ENCODE measurements at regions not wholly inside any gene's neighbourhood (a gene's known extent, or its start where the extent isn't known, plus 50 kb on each side); places are given as distances from the start of the nearest gene placed in this dataset.
"Not testable (repeated sequence)": the region's sequence is repeated elsewhere in the genome, so short reads cannot be mapped to it uniquely, and the experiment has no call there.

DNA sequence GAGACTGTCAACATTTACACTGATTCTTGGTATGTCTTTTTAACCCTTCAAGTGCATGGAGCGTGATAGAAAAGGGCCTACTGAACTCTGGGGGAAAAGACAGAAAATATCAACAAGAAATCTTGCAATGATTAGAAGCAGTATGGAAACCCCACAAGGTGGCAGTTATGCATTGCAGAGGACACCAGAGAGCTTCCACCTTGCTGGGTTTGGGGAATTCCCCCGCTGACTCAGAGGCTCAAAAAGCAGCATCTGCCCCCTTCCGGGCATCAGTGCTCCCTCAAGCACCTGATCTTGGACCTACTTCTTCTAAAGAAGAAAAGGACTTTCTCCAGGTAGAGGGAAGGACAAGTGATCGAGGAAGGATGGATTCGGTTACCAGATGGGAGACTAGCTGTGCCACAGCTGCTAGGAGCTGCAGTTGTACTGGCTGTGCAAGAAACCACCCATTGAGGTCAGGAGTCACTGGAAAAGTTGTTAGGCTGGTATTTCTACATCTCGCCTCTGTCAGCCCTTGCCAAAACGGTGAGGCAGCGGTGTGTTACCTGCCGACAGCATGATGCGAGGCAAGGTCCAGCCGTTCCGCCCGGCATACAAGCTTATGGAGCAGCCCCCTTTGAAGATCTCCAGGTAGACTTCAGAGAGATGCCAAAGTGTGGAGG is 102.8 kb upstream of the OSBPL11 start:
- peak; percentile 33 for DNase-seq (ENCODE audit: low read depth)

DNA sequence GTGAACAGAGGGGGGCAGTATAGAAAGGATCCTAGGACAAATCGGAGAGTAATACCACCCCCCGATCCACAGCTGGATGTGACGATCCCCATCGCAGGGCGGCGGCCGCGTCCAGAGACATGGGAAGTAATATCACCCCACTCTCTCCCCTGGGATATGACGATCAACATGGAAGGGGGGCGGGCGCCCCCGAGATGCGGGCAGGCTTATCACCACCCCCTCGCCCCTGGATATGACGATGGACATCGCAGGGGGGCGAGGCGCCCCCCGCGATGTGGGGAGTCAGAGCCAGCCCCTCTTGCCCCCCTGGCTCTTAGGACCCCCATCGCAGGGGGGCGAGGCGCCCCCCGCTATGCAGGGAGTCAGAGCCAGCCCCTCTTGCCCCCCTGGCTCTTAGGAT is 120.4 kb upstream of the OSBPL11 start:
- no peak for DNase-seq (ENCODE audit: low read depth)

DNA sequence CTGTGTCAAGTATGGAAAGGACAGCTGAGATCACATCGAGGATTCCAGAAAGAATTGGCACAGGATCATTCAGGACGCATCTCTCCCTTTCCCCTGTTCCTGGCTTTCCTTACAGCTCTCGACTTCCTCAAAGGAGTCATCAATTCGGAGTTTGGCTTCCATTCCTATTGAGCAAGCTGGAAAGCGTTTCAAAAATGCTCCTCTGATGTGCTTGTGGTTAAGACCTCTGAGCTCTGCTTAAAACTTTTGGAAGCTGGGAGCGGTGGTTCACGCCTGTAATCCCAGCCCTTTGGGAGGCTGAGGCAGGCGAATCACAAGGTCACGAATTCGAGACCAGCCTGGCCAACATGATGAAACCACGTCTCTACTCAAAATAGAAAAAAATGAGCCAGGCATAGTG is 136.9 kb upstream of the OSBPL11 start:
- peak; percentile 17 for DNase-seq (ENCODE audit: low read depth)

DNA sequence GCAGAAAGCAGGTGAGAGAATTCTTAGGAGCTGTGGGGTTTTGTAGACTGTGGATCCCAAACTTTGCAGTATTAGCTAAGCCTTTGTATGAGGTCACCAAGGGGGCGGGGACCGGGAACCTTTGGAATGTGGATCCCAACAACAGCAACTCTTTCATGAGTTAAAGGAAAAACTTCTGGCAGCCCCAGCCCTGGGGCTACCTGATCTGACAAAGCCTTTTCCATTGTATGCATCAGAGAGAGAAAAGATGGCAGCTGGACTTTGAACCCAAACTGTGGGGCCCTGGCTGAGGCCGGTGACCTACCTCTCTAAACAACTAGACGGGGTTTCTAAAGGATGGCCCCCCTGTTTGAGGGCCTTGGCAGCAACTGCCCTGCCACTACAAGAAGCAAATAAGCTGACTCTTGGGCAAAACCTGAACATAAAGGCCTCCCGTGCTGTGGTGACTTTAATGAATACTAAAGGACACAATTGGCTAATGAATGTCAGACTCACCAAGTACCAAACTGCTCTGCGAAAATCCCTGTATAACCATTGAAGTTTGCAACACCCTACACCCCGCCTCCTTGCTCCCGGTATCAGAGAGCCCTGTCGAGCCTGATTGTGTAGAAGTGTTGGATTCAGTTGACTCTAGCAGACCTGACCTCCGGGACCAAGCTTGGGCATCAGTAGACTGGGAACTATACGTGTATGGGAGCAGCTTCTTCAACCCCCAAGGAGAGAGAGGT is 146.9 kb upstream of the OSBPL11 start:
- not testable (repeated sequence) for DNase-seq (ENCODE audit: low read depth)

DNA sequence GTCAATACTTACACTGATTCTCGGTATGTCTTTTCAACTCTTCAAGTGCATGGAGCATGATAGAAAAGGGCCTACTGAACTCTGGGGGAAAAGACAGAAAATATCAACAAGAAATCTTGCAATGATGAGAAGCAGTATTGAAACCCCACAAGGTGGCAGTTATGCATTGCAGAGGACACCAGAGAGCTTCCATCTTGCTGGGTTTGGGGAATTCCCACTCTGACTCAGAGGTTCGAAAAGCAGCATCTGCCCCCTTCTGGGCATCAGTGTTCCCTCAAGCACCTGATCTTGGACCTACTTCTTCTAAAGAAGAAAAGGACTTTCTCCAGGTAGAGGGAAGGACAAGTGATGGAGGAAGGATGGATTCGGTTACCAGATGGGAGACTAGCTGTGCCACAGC is 147.5 kb upstream of the OSBPL11 start:
- peak; percentile 77 for DNase-seq (ENCODE audit: low read depth)

DNA sequence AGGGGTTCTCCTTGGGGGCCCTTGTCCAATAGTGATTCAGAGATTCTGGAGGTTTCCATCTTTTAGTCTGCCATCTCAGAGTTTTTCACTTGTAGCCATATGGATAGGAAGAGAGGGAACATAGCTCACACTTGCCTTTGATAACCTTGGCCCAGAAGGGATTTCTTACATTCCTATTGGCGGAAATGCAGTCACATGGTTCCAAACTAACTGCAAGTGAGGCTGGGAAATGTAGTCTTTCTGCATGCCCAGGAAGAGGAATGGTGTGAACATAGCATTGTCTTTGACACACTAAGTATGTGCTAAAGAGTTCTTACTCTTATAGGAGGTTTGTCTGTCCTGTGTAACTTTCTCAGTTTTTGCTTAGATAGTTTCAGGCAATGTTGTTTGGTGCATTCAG is 161.8 kb upstream of the OSBPL11 start:
- not testable (repeated sequence) for DNase-seq (ENCODE audit: low read depth)

DNA sequence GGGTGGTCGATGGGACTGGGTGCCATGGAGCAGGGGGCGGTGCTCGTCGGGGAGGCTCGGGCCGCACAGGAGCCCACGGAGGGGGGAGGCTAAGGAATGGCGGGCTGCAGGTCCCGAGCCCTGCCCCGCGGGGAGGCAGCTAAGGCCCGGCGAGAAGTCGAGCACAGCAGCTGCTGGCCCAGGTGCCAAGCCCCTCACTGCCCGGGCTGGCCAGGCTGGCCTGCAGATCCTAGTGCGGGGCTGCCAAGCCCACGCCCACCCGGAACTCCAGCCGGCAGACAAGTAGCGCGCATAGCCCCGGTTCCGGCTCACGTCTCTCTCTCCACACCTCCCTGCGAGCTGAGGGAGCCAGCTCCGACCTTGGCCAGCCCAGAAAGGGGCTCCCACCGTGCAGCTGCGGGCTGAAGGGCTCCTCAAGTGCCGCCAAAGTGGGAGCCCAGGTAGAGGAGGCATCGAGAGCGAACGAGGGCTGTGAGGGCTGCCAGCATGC is 163.4 kb upstream of the OSBPL11 start:
- DNase-seq (ENCODE audit: low read depth) = not testable (repeated sequence)

DNA sequence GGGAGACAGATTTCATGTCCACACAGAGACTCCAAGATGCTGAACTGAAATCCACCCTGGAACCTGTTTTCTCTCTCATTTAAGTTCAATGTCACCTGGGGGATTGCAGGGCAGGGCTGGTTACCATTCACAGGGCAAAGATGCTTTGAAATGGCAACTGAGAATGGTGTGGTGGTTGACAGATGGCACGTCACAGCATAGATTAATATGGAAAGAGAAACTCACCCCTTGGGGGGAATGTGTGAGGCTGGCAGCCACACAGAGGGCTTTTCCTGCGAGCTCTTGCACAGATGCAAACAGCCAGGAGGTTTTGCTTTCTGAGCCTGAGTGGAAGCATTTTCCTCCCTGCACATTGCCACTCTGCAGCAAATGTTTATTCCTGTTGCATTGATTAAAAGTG is 167.3 kb upstream of the OSBPL11 start:
- not testable (repeated sequence) for DNase-seq (ENCODE audit: low read depth)

DNA sequence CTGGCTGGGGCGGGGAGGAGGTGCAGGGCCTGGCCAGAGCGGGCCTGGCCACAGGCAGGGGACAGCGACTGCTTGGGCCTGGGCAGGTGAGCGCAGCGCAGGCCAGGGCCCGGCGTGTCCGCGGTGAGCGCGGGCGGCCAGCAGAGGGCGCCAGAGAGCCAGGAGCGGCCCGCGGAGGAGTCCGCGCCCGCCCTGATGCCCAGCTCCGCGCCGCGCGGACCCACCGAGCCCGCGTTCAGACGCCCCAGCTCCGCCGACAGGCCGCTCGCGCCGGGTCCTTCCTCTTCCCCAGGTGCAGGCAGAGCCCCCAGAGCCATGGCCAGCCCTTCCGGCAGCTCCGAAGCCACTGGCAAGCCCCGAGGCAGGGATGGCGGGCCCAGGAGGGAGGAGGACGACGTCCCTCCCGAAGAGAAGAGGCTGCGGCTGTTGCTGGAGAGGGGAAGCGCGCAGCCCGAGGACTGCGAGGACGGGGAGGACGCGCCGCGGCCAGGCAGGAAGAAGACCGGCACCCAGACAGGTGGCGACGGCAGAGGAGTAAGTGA is 171.1 kb upstream of the OSBPL11 start:
- peak; percentile 70 for DNase-seq (ENCODE audit: low read depth)

DNA sequence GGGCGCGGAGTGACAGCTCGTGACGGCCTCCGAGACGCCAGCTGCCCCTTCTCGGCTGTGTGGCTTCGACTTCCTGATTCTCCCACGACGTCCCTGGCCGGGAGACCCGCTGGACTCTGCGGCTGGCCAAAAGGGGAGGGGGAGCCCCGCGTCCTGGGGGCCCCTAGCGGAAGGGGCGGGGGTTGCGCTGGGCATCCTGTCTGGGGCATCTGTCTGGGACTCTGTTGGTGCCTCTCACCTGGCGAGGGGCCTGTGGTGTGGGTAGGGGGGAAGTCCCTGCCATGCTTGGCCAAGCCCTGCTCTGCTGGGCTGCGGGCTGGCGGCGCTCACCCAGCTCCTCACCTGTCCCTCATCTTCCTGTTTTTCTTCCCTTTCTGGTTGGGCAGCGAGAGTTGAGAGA is 171.6 kb upstream of the OSBPL11 start:
- DNase-seq (ENCODE audit: low read depth) = not testable (repeated sequence)

DNA sequence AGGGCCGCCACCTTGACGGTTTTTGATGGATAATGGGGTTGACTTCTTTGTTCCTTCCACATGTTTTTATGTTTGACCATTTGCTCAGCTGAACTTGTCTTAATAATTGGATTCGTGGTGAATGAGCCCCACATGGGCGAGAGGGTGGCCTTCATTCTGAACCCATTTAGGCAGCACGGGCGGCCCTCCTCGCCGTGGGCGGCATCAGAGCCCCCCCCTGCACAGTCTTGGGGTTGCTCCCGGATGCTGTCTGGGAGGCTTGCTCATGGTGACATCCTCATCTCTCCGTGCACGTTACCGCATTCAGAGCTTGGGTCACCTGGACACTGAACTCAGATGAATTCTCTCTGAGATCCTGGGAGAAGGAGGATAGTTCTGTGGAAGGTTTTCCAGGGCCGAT is 172.3 kb upstream of the OSBPL11 start:
- DNase-seq (ENCODE audit: low read depth) = no peak

DNA sequence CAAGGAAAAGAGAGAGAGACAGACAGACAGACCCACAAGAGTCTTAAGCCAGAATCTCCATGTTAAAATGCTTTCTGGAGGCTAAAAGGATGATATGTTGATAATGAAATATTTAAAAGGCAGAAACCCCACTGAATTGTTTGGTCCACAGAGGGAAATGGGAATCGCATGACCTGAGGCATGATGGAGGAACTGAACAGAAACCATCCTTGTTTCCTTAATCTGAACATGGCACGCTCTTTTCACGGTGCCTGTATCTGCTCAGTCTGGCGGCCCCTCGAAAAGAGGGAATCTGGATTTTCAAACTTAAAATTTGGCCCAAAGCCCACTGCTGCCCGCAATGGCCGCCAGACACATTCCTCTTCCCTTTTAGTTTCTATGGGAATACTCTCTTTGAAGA is 173.5 kb upstream of the OSBPL11 start:
- DNase-seq (ENCODE audit: low read depth) = not testable (repeated sequence)

DNA sequence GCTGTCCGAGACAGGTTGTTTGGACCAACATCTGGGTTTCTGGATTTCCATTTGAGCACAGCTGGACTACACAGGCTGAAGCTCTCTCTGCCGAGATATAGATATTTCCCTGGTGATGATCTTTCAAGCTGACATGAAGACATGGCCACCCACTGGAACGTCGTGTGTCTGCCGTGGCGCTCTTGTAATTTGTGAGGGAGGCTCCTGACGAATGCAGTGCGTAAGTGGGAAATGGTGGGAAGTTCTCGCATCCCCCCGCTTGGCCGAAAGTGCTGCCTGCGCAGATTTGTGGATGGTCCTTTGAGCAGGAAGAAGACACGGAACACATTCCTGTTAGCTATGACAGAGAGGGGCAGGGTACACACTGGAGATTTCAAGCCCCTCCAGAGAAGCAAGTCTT is 176.2 kb upstream of the OSBPL11 start:
- not testable (repeated sequence) for DNase-seq (ENCODE audit: low read depth)

DNA sequence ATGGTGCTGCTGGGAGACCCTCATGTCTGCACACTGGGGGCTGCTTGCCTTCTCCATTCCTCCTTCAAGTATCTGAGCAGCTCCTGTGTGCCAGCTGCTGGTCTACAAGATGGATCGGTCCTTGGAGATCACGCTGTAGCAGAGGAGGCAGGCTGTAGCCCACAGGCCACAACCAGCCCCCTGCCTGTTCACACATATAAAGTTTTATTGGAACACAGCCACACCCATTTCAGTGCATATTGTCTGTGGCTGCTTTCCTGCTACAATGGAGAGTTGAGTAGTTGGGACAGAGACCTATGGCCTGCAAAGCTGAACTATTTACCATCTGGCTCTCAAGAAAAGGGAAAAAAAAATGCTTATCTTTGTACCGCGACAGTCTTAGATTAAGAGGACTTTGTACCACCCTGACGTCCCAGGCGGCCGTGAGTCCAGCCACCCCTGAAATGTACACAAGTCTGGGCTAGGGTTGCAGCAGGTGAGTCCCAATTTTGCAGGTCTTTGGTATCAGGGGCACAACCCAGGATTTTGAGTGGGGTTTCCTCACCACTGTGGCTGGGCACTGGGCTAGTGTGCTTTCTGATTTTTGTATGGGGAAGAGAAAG is 179.2 kb upstream of the OSBPL11 start:
- not testable (repeated sequence) for DNase-seq (ENCODE audit: low read depth)

DNA sequence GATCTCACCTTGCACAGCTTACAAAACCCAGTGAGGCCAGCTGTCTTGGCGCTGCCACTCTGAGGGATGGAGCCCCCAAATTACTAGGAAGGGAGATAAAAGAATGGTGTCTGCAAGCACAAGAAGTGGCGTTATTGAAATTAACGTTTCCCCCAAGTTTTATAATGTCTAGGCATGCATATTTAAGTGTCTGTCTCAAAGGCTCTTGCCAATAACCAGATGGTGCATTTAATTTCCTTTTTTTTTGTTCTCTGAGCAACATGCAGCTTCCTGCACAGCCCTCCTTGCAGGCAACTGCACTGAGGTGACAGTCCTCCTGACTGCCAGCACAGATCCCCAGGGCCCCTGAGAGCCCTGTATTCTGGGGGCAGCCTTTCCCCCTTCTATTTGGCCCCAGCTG is 179.8 kb upstream of the OSBPL11 start:
- not testable (repeated sequence) for DNase-seq (ENCODE audit: low read depth)

DNA sequence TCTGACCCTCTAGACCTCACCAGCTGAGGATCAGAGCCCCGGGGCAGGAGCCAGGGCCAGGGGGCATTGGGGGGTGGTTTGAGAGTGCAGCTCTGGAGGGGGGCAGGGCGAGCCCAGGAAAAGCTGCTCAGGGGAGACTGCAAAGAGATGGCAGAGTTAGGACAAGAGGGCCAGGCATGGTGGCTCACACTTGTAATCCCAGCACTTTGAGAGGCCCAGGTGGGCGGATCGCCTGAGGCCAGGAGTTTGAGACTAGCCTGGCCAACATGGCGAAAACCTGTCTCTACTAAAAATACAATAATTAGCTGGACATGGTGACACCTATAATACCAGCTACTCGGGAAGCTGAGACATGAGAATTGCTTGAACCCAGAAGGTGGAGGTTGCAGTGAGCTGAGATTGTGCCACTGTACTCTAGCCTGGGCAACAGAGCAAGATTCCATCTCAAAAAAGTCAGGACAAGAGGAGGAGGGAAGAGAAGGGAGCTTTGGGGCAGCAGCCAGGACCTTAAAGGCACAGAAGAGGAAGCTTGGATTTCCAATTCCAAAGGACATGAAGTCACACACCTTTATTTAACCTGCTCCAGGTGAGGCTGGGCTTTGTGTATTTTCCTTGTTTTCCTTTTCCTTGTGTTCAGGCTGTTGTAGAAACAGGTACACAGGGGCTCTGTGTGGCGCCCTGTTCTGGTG is 180.5 kb upstream of the OSBPL11 start:
- not testable (repeated sequence) for DNase-seq (ENCODE audit: low read depth)

DNA sequence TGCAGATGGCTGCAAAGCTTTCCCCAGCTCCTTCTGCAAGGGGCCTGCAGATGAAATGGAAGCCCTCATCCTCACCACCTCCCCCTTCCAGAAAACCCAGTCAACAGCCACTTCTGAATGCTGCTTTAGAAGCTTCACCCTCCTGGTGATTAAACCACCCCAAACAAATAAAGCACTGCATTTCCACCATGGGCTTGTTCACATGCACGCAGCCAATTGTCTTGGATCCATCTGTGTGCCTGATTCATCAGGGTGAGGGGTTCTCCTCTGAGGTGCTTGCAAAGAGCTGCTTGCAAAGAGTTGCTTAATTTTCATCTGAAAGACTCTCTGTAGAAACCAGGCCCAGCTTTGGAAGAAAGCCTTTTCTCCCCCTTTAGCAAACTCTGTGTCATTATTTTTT is 184.0 kb upstream of the OSBPL11 start:
- not testable (repeated sequence) for DNase-seq (ENCODE audit: low read depth)

DNA sequence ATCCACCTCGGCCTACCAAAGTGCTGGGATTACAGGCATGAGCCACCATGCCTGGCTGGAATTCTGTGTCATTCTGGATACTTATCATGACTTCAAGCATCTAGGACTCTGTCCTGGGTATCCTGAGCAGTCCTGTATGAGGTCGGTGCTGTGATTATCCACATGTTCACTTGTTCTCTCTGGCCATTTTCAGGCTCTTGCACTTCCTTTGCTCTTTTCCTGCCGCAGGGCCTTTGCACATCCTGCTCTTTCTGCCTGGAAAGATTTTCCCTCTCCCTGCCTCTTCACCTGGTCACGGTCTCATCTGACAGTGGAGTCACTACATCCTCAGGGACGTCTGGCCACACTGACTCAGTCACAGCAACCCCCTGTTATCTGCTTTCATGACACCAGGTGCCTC is 184.6 kb upstream of the OSBPL11 start:
- DNase-seq (ENCODE audit: low read depth) = not testable (repeated sequence)

DNA sequence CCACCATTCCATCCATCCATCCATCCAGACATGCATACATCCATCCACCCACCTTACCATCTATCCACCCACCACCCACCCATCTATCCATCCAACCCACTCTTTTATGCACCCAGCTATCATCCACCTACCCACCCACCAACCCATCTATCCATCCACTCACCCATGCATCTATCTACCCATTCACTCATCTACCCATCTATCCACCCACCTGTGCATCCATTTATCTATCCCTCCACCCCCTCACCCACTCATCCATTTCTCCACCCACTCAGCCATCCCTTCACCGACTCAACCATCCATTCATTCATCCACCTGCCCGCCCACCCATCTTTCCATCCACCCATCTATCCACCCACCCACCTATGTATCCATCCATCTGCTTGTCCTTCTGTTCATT is 186.4 kb upstream of the OSBPL11 start:
- DNase-seq (ENCODE audit: low read depth) = not testable (repeated sequence)

DNA sequence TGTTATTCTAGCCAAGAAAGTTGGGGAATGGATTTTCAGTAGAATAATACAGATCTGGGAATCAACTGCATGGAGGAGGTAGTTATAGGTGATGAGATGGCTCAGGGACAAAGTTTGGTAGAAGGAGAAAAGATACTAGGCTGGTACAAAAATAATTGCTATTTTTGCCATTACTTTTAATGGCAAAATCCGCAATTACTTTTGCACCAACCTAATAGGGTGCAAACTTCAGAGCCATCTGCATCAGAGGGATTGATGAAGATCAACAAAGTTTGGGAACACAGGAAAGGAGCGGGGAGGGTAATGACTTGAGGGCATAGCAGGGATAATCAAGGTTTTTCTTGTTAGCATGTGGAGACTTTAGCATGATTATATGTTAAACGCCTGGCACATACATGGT is 178.7 kb upstream of the ROPN1B start:
- not testable (repeated sequence) for DNase-seq (ENCODE audit: low read depth)

DNA sequence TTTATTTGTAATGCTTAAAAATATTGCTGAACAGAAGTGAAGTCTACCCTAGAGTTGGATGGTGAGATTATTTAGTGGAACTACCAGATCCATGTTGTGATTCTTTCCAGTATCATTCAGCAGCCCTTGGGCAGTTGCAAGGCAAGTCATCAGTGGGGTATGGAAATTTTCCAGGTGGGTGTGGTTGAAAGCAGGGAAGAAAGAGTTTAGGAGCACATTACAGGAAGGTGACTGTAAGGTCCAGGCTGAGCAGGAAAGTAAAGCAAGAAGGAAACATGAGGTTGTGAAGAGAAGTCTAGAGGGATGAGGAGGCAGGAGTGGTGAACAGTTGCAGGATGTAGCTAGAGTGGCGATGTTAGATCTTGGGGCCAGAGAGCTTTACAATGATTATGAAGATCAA is 178.0 kb upstream of the ROPN1B start:
- not testable (repeated sequence) for DNase-seq (ENCODE audit: low read depth)

DNA sequence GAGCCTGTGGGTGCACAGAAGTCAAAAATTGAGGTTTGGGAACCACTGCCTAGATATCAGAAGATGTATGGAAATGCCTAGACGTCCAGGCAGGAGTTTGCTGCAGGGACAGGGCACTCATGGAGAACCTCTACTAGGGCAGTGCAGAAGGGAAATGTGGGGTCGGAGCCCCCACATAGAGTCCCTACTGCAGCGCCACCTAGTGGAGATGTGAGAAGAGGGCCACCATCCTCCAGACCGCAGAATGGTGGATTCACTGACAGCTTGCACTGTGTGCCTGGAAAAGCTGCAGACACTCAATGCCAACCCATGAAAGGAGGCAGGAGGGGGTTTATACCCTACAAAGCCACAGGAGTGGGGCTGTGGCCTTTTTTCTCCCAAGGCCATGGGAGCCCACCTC is 159.0 kb upstream of the ROPN1B start:
- DNase-seq (ENCODE audit: low read depth) = not testable (repeated sequence)

Data from Daoy (cell line).